HG03066 (cell line): ENCODE measurements at regions not wholly inside any gene's neighbourhood (a gene's known extent, or its start where the extent isn't known, plus 50 kb on each side); places are given as distances from the start of the nearest gene placed in this dataset.
"Not testable (repeated sequence)": the region's sequence is repeated elsewhere in the genome, so short reads cannot be mapped to it uniquely, and the experiment has no call there.

Experiments used
- ATAC-seq: cut with Tn5 transposase; IDR thresholded peaks from one replicate; pipeline ENCODE4 v1.9.1; 2021; ENCODE audit warnings: low read depth; ENCODE audit not compliant: unreplicated experiment

- ATAC-seq = no peak
Measured at GRCh38 chr16:65559846-65560245, 438.0 kb upstream of the CDH11 start.

DNA sequence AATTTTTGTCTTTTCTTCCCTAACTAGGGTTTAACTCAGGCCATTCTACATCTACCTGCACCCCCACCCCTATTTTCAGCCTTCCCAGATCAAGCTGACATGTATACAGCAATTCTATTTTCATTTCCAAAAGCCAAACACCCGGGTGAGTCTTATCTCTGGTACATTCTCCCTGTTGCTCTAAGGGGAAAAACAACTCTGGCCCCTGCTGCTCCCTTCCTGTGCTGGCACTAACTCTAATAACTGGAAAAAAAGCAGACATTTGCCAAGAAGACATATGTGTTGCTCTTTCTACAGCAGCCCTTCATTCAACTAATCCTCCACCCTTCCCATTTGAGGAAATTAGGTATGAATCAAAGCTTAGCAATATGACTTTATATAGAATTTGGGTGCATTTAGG lies 427.8 kb upstream of the CDH11 start:
- not testable (repeated sequence) for ATAC-seq

- ATAC-seq = no peak
Measured at GRCh38 chr16:65548470-65548869, 426.6 kb upstream of the CDH11 start.

DNA sequence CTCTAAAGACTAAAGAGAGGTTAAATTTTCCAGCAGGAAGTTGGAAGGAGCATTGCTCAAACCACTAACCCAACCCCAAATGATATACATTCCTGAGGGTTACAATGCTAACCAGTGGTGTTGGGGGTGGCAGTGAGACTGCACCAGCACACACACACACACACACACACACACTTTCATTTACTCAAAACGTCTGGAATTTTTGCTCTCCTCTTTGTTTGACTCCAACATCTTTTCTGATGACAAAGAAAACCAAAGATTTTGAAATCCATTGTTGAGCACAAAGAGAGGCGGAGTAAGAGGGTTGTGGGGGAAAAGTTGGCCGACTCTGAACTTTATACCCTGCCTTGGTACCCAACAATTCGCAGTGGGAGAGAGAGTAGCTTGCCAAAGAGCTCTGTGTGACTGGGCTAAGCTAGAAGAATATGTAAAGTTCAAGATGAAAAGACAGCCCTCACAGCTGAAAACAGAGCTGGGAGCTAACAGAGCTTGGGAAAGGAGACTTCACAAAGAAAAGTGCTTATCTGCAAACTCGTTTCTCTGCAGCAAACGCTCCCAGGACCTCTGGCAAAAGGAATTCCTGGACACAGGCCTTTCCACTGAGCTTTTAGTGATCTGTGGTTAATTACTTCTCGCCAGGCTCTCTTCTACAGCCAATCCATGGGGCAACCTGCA lies 426.0 kb upstream of the CDH11 start:
- ATAC-seq = no peak

- no peak for ATAC-seq
Measured at GRCh38 chr16:65546353-65546791, 424.5 kb upstream of the CDH11 start.

GRCh38 chr16:65545413-65545956 lies 423.6 kb upstream of the CDH11 start:
- ATAC-seq = no peak

- no peak for ATAC-seq
Measured at GRCh38 chr16:65543781-65544740, 422.2 kb upstream of the CDH11 start.

GRCh38 chr16:65541646-65542045 lies 419.8 kb upstream of the CDH11 start:
- no peak for ATAC-seq

DNA sequence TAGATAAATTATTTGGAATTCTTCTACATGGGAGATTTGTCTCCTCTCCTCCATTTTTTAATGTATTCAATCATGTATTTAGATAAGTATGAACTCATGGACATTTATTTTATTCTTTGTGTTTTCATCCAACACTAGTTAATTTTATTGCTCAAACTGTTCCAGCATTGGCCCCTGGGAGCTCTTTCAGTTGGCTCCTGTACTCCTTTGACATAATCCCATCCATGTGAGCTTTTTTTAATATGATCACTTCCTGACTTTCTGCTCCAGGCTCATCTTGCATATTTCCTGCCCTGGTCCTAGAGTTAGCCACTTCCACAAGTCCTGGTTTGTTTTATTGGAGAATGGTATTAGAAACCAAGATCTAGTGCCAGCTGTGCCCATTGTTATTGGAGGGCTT lies 419.0 kb upstream of the CDH11 start:
- ATAC-seq = no peak

- ATAC-seq = no peak
Measured at GRCh38 chr16:65538976-65539375, 417.1 kb upstream of the CDH11 start.

DNA sequence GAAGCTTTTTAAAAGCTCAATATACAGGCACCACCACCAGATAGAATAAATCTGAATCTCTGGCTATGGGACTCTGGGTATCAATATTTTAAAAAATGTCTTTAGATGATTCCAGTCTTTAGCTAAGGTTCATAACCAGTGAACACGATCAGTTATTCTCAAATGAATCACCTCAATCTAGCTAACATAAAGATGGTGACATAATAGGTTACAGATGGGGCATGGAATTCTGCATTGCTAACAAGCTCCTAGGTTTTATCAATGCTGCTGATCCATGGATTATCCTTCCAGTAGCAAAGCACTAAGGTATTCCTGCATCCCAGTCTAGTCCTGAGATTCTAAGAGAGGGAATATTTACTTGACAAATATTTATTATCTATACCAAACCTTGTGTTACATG lies 415.5 kb upstream of the CDH11 start:
- ATAC-seq = no peak

- ATAC-seq = no peak
Measured at GRCh38 chr16:65534121-65534528, 412.3 kb upstream of the CDH11 start.

GRCh38 chr16:65532846-65533245 lies 411.0 kb upstream of the CDH11 start:
- ATAC-seq = no peak

- no peak for ATAC-seq
Measured at GRCh38 chr16:65532258-65532657, 410.4 kb upstream of the CDH11 start.

DNA sequence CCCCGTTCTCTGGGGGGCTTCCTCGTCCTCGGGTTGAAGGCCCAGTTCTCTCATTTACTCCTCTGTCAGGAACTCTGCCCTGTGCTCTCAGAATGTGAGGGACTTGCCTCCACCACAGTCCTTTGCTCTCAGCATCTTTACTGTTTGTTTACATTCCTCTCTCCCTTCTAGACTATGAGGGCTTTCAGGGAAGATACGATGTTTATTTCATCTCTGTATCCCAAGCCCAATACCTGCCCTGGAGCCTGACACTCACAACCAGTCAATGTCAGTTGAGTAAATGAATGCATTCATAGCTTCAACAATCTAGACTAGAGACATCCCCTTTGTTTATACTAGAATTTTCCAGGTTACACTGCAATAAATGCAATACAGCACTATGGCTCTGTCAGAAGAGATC lies 409.6 kb upstream of the CDH11 start:
- ATAC-seq = no peak

DNA sequence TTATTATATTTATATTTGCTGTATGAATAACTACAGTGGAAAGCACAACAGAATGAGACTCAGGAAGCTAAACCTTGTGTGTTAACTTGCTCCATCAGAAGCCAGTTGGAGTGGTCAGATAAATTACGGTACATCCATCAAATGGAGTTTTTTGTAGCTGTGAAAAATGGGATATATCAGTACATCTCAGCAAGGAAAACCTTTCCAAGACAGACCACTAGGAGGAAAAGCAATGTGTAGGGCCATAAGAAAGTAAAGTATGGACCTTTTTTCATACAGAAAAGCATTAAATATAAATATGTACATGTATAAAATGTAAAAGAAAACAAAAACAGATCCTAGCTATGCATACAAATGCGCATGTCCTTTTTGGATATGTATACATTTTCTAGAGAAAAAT lies 403.8 kb upstream of the CDH11 start:
- ATAC-seq = no peak

- no peak for ATAC-seq
Measured at GRCh38 chr16:65524997-65525396, 403.1 kb upstream of the CDH11 start.

DNA sequence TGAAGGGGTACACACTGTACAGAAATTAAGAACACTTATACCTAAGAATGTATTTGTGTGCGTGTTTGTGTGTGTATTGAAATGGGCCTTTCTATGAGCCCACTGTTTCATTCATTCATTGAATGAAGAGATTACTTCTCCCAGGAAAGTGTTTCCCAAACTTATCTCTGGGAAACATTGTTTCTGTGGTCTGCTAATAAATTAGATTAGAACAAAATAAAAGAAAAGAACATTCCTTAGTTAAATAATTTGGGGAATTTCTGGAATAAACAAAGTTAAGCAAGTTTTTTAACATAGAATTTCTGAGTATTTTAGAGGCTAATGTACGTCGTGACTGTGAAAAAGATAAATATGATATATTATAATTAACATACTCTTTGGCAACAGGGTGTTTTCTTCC lies 402.4 kb upstream of the CDH11 start:
- ATAC-seq = no peak

GRCh38 chr16:65523283-65523944 lies 401.6 kb upstream of the CDH11 start:
- no peak for ATAC-seq

DNA sequence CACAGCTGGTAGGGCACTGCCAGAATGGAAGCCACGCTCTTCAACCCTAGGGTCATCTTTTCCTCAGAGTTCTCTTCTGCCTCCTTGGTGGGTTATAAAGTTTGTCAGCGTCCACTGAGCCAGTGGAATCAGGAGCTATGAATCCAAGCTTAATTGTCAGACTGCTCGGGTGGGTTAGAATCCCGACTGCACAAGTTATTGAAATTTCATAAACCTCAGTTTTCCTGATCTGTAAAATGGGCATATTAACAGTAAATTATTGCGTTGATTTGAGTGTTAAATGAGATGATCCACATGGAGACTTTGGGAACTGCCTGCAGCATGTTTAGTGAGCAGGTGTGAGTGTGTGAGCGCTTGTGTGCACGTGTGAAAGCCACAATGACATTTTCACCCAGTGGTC lies 400.5 kb upstream of the CDH11 start:
- no peak for ATAC-seq
